ENCODE measurements at regions not wholly inside any gene's neighbourhood (a gene's known extent, or its start where the extent isn't known, plus 50 kb on each side); places are given as distances from the start of the nearest gene placed in this dataset.

GRCh38 chr5:165139262-165139661 lies 1633.8 kb downstream of the MAT2B start:
- no peak for TF ChIP-seq CTCF (conservative IDR thresholded peaks at IDR 0.05; ENCODE audit: low read length)
- no peak for TF ChIP-seq EZH2phosphoT487 (IDR thresholded peaks at IDR 0.05; ENCODE audit: borderline replicate concordance, low read depth, low read length)
